NCI-H146 (cell line): ENCODE measurements at regions not wholly inside any gene's neighbourhood (a gene's known extent, or its start where the extent isn't known, plus 50 kb on each side); places are given as distances from the start of the nearest gene placed in this dataset.

Experiments
- DNase-seq: peaks from one replicate; lab custom pipeline; 2025; lab: John Stamatoyannopoulos, UW

DNA sequence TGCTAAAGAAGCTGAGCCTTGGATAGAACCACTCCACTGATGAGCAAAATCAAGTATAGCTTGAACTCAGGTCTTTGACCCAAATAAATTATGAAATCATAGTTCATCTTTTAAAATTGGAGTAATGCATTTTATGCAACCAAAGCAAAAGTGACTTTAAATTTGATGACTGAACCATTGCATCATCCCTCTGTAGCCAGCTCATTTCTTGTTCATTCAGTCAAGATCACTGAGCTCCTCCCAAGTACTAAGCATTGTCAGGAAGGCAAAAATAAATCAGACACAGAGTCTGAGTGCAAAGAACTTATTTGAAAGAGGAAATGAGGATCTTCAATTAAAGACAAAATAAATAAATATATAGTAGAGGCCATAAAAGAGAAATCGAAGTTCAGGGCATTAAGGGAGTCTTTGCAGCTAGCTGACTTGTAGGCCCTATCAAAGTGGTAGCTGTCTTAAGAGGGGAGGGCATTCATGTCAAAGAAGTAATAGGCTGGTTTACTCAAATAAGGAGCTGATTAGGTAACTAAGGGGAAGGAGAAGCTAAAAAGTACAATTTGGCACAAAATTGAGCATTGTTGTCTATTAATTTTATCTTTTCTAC lies 411.8 kb downstream of the MTX2 start:
- no peak for DNase-seq

- no peak for DNase-seq
Observed at GRCh38 chr2:176681584-176682115, 412.4 kb downstream of the MTX2 start.

- no peak for DNase-seq
Observed at GRCh38 chr2:176682278-176682677, 413.0 kb downstream of the MTX2 start.

DNA sequence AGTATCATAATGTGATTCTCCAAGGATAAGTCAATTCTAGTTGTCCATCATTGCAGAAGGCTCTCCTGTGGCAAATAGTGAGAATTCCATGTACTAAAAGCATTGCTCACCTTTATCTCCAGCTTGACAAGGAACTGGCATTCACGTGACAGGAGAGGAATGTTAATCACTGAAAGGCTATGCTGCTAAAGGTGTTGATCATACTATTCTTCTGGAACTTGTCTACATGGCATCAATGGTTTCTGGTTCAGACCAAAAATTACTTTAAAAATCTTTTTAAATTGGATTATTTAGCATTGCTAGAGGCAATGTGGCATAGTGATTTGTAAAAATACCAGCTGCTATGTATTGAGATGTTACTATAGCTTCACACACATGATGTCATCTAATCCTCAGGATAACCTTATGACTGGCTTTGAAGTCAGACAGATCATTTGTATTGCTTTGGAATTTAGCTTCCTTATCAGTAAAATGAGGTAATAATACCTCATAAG lies 414.4 kb downstream of the MTX2 start:
- no peak for DNase-seq

GRCh38 chr2:176685908-176686307 lies 416.7 kb downstream of the MTX2 start:
- no peak for DNase-seq

- DNase-seq = no peak
Observed at GRCh38 chr2:176686328-176686727, 417.1 kb downstream of the MTX2 start.

- no peak for DNase-seq
Observed at GRCh38 chr2:176687342-176687741, 418.1 kb downstream of the MTX2 start.

DNA sequence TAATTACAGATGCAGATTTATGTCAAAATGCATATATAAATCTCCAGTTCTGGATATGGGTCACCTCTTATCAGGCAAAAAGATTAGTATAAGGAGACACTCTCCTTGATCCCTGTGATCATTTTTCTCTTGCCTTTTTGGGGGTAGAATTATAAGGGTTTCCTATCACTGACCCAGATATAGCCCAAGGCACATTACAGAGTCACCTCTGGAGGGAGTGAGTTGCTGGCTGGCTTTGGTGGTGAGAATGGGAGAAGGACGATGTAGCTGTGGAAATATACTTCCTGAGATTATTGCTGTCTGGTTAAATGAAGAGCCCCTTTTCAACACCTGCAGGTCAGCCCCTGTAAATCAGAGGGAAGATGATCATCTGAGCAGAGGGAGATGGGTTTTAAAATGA lies 418.7 kb downstream of the MTX2 start:
- DNase-seq = peak; percentile 14

- DNase-seq = no peak
Observed at GRCh38 chr2:176689711-176690110, 420.5 kb downstream of the MTX2 start.

- DNase-seq = no peak
Observed at GRCh38 chr2:176691471-176691870, 422.2 kb downstream of the MTX2 start.

GRCh38 chr2:176692533-176692932 lies 423.3 kb downstream of the MTX2 start:
- no peak for DNase-seq

DNA sequence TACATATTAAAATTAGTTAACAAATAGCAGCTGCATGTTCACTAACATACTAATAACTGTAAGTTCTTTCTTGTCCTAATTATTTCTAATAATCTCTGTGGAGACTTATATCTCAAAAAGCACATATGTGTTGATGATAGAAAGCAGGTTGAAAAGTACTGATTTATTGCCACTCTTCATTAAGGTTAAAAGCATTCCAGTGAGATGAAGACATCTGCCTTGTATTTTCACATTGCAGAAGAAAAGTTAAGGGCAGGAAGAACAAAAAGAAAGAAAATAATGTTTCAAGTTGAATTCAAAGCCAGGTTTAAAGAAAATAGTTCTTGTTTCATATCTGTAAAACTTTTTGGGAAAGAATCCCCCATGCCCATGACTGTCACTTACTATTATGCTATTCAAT lies 429.9 kb downstream of the MTX2 start:
- no peak for DNase-seq

DNA sequence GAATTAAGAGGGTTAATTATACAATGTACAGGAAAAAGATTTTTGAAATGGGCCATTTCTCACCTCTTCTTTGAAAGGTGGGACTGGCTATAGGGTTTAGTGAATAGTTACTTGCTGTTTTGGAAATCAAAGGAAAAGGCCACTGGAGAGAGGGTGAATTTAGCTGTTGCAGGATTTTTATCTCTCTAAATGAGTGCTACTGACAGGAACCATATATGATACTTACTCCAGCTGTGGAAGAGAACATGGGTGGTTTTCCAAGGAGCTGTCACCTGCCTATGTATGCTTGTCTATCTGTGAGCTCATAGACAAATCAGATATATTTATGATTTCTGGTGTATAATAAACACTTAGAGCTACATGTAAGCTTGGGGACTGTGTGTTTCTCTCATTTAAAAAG lies 430.4 kb downstream of the MTX2 start:
- DNase-seq = no peak

DNA sequence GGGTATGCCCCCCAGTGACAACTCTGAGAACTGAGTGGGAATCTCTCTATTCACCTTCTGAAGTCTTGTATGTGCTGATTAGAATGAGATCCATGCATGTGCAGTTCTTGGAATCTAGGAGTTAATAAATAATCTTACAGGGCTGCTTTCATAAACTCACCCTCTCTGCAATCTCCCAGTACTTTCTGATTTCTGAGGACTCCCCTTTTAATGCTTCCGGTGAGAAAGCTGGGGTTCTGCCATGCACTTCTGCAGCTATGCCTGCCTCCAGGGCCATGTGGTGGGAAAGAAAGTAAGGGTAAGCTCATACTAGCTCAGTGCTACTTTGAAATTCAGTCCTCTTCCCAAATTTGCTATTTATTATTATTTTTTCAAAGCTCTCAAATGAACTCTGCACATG lies 432.9 kb downstream of the MTX2 start:
- no peak for DNase-seq

- no peak for DNase-seq
Observed at GRCh38 chr2:176704282-176704858, 435.1 kb downstream of the MTX2 start.

DNA sequence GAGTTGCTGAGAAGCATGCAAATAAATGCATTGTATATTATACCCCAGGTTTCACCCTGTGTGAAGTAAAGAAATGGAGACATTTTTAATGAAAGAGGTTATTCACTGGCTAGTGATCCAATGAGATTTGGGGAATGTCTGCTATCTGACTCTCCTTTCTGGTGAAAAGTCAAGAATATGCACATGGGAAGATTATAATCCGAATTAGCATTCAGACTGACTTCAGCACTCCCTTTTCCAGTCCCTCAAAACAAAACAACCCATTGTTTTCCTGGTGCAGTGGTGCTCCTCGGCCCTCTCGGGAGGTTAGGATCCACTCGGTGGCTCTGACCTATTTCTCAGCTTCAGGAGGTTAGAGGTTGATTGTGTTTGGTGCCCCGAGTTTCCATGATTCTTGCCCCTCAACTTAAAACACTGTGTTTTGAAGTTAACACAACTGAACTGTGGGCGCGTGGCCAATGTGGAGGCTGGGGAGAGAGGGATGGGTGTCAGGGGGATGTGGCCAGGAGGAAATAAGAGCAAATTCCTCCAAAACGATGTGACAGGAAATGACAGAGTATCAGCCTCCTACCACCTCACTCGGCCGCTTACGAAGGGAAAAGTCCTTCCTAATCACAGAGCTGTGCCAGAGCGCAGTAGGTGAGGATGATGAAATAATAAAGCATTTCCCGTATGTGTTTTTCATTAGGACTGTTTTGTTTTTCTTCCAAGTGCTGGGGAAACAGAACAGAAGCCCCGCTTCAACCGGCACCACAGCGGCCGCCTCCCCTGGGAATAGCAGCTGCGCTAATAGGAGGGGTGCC lies 440.1 kb downstream of the MTX2 start:
- DNase-seq = no peak

- no peak for DNase-seq
Observed at GRCh38 chr2:176709991-176710390, 440.7 kb downstream of the MTX2 start.

DNA sequence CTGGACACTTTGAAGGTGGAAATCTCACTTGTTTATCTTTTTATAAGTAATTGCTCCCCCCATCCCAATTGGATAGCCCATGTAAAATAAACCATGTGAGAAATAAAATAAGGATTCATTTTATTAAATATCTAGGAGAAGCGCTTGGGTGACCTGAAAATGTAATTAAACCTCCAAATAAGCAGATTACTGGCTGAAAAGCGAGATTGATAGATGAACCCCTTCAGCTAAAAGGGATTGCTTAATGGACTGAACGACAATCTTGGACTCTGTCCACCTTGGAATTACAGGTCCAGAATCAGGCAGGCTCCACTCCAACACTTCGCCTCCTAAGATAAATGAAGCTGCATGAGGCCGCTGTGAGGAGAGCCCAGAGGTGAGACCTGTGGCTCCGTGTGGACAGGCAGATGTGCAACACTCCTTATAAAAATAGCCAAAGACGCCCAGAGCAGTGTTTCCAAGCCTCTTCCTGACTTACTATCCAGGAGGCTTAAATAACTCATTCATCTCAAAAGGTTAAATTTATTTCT lies 441.5 kb downstream of the MTX2 start:
- DNase-seq = no peak

- no peak for DNase-seq
Observed at GRCh38 chr2:176725873-176726645, 456.8 kb downstream of the MTX2 start.

DNA sequence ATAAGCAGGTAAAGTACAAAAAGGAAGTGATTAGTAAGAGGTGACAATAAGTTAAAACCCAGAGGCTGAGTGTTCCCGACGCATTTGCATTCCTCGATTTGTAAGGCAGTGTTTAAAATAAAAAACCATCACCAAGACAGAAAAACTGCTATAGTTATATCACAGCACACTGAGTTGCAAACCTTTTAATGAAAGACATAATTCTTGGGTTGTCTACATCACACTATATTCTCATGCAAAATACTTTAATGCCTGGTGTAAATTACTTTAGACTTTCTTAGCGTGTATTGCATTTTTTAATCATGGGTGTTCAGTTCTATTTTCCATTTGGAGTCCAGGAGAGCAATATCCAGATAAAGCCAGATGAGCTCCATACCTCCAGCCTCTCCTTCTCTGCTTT lies 458.5 kb downstream of the MTX2 start:
- no peak for DNase-seq

DNA sequence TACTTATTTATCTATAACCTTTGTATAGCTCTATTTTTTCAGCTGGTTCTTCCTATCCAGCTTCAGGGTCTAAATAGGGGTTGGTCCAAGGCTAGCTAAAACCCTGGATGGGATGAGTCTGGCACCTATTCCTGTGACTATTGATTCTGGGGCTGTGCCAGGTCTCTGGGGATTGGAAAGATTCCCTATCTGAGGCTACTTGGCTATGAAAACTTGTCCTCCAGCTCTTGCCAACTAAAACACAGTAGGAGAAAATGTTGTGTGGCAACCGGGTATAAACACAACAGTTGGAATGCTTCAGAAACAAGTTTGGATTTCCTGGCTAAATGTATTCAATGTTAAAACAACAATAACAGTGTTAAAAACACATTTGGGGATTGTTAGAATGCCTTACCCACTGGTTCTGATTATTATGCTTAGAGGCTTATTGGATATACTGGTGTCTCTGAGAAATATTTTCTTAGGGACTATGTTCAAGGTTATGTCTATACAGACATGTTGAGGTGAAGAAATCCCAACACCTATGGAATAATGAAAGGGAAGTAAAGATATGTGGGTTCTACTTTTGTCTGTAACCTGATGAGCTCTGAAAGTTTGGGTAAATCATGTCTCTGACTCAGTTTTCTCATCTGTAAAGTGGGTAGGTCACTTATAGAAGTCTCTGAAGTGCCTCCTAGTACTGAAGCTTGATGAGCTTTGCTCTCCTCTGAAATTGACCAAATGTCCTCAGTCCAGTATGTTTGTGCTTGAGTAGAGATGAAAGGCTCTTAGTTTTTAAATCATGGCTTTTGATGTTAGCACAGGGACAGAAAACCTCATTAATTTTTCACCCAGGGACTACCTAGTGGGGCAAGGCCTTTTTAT lies 460.7 kb downstream of the MTX2 start:
- DNase-seq = peak; percentile 4
